Sigmoid colon (tissue), 3 donors: ENCODE measurements at regions not wholly inside any gene's neighbourhood (a gene's known extent, or its start where the extent isn't known, plus 50 kb on each side); places are given as distances from the start of the nearest gene placed in this dataset.

Experiments
- POLR2A ChIP-seq, 2 donors: fragments of 450-650 bp; IDR thresholded peaks; one replicate each; pipeline ENCODE4 v1.6.1; 2016; ENCODE audit warnings: antibody characterized with exemption in 2 of 2, mild to moderate bottlenecking in 2 of 2, moderate library complexity in 2 of 2
- TF ChIP-seq, protein P1 (sequence below), 4 experiments: fragments of 450-650 bp in 3 of 4; fragments of 200-600 bp in 1 of 4; IDR thresholded peaks; one replicate each; pipeline ENCODE4 v1.5.1; 2016 to 2019; ENCODE audit warnings: antibody characterized with exemption in 4 of 4, mild to moderate bottlenecking in 3 of 4, moderate library complexity in 2 of 4

DNA sequence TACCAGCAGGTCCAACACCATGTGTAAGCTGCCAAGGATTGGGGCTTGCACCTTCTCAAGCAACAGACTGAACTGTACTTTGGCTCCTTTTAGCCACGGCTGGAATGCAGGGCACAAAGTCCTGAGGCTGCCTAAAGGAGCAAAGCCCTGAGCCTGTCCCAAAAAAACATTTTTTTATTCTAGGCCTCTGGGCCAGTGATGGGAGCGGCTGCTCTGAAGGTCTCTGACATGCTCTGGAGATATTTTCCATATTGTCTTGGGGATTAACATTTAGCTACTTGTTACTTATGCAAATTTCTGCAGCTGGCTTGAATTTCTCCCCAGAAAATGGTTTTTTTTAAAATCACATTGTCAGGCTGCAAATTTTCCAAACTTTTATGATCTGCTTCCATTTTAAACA is 885.3 kb downstream of the GLUD2 start:
- TF ChIP-seq, protein P1, sequence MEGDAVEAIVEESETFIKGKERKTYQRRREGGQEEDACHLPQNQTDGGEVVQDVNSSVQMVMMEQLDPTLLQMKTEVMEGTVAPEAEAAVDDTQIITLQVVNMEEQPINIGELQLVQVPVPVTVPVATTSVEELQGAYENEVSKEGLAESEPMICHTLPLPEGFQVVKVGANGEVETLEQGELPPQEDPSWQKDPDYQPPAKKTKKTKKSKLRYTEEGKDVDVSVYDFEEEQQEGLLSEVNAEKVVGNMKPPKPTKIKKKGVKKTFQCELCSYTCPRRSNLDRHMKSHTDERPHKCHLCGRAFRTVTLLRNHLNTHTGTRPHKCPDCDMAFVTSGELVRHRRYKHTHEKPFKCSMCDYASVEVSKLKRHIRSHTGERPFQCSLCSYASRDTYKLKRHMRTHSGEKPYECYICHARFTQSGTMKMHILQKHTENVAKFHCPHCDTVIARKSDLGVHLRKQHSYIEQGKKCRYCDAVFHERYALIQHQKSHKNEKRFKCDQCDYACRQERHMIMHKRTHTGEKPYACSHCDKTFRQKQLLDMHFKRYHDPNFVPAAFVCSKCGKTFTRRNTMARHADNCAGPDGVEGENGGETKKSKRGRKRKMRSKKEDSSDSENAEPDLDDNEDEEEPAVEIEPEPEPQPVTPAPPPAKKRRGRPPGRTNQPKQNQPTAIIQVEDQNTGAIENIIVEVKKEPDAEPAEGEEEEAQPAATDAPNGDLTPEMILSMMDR (IDR thresholded peaks at IDR 0.05): no peak
- no peak for TF ChIP-seq POLR2A (IDR thresholded peaks at IDR 0.05)
